ENCODE measurements at regions not wholly inside any gene's neighbourhood (a gene's known extent, or its start where the extent isn't known, plus 50 kb on each side); places are given as distances from the start of the nearest gene placed in this dataset.

DNA sequence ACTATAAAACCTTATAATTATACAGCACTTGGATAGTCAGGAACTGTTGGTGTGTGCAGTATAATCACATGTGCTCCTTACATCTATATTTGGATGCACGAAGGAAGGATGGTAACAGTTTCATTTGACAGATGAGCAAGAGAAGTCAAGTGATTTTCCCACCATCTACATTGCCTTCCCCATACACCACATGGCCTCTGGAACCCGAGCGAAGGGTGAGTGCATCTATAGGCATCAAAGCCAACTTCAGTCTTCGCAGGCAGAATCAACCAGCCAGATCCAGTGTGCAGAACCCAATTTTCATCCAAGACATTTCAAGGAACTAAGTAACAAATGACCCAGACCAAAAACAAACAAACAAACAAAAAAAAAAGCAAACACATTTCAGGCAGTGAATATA, 85.1 kb upstream of the BLID start:
- intact Hi-C loops (cut with micrococcal nuclease) = loop anchor here (5.0 kb wide), 1 partner anchor 64 kb away; no protein-coding TSS in a partner anchor

More for the DNA sequence above, 85.1 kb upstream of the BLID start:
- Histone ChIP-seq H3K4me3 (replicated peaks in 1 of 2; ENCODE audit: low read depth in 1 of 2, low read length in 2 of 2) (peak overlapping the region in 1 of 2 experiments; percentile 12; a peak in 2 of 4 replicates), H3K79me2 (ENCODE audit: insufficient read depth, low read length) (peaks cover 58% of the 10 kb centered on the region), H3K9me3 (ENCODE audit: control insufficient read depth in 1 of 2, insufficient read depth in 1 of 2, low read depth in 1 of 2, low read length in 2 of 2) (no peaks in the 10 kb centered on the region), H3K4me1 (ENCODE audit: control insufficient read depth in 1 of 2, insufficient read depth in 2 of 2, low read length in 2 of 2) (peaks cover 69 to 95% of the 10 kb centered on the region in 2 experiments), H2AFZ (ENCODE audit: low read depth, low read length, poor library complexity, severe bottlenecking) (no peak overlapping the region), H3K9ac (ENCODE audit: low read length) (peak overlapping the region; percentile 62), H3K4me2 (ENCODE audit: low read length) (peak overlapping the region; percentile 62), H3K9me2 (ENCODE audit: insufficient read depth) (no peaks in the 10 kb centered on the region), H3K27ac (ENCODE audit: low read depth, low read length) (peak overlapping the region; percentile 97), H4K20me1 (ENCODE audit: insufficient read depth) (no peaks in the 10 kb centered on the region), H3K27me3 (ENCODE audit: insufficient read depth, low read length) (no peaks in the 10 kb centered on the region), H3K36me3 (ENCODE audit: control insufficient read depth in 1 of 2, insufficient read depth in 2 of 2, low read length in 2 of 2) (peaks cover 0 to 10% of the 10 kb centered on the region in 2 experiments; a peak in 2 of 4 replicates)
- no peak for TF ChIP-seq FOSL1 (IDR thresholded peaks at IDR 0.05; ENCODE audit: low read depth)
- no peak for TF ChIP-seq EGR1 (IDR thresholded peaks at IDR 0.05; ENCODE audit: low read depth)
- no peak for TF ChIP-seq ATF3 (IDR thresholded peaks at IDR 0.05)
- no peak for TF ChIP-seq REST (IDR thresholded peaks at IDR 0.05; ENCODE audit: low read depth)
- no peak for TF ChIP-seq CEBPB (IDR thresholded peaks at IDR 0.05; ENCODE audit: low read depth)
- TF ChIP-seq CBX3 (IDR thresholded peaks at IDR 0.05; ENCODE audit: low read depth) = no peak
- TF ChIP-seq EZH2phosphoT487 (IDR thresholded peaks at IDR 0.05; ENCODE audit: borderline replicate concordance) = no peak
- TF ChIP-seq SP1 (IDR thresholded peaks at IDR 0.05; ENCODE audit: low read depth) = no peak
- TF ChIP-seq, protein P1, sequence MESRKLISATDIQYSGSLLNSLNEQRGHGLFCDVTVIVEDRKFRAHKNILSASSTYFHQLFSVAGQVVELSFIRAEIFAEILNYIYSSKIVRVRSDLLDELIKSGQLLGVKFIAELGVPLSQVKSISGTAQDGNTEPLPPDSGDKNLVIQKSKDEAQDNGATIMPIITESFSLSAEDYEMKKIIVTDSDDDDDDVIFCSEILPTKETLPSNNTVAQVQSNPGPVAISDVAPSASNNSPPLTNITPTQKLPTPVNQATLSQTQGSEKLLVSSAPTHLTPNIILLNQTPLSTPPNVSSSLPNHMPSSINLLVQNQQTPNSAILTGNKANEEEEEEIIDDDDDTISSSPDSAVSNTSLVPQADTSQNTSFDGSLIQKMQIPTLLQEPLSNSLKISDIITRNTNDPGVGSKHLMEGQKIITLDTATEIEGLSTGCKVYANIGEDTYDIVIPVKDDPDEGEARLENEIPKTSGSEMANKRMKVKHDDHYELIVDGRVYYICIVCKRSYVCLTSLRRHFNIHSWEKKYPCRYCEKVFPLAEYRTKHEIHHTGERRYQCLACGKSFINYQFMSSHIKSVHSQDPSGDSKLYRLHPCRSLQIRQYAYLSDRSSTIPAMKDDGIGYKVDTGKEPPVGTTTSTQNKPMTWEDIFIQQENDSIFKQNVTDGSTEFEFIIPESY (IDR thresholded peaks at IDR 0.05; ENCODE audit: extremely low read depth, insufficient replicate concordance, low read length) = no peak
- no peak for TF ChIP-seq SRF (IDR thresholded peaks at IDR 0.05; ENCODE audit: low read depth)
- no peak for TF ChIP-seq ZNF274 (IDR thresholded peaks at IDR 0.05; ENCODE audit: low read depth, low read length)
- no peak for TF ChIP-seq EZH2 (IDR thresholded peaks at IDR 0.05)
- no peak for TF ChIP-seq ZFX (IDR thresholded peaks at IDR 0.05)
- no peak for TF ChIP-seq TCF7L2 (IDR thresholded peaks at IDR 0.05; ENCODE audit: borderline replicate concordance, extremely low read depth, insufficient read depth, insufficient read length)
- no peak for TF ChIP-seq POLR2A (IDR thresholded peaks at IDR 0.05; ENCODE audit: borderline replicate concordance, extremely low read depth, insufficient read depth, insufficient read length)
- TF ChIP-seq RAD21 (IDR thresholded peaks at IDR 0.05; ENCODE audit: low read depth) = no peak
- TF ChIP-seq, protein P2, sequence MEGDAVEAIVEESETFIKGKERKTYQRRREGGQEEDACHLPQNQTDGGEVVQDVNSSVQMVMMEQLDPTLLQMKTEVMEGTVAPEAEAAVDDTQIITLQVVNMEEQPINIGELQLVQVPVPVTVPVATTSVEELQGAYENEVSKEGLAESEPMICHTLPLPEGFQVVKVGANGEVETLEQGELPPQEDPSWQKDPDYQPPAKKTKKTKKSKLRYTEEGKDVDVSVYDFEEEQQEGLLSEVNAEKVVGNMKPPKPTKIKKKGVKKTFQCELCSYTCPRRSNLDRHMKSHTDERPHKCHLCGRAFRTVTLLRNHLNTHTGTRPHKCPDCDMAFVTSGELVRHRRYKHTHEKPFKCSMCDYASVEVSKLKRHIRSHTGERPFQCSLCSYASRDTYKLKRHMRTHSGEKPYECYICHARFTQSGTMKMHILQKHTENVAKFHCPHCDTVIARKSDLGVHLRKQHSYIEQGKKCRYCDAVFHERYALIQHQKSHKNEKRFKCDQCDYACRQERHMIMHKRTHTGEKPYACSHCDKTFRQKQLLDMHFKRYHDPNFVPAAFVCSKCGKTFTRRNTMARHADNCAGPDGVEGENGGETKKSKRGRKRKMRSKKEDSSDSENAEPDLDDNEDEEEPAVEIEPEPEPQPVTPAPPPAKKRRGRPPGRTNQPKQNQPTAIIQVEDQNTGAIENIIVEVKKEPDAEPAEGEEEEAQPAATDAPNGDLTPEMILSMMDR (IDR thresholded peaks at IDR 0.05 in 2 of 3, conservative IDR thresholded peaks at IDR 0.05 in 1 of 3; ENCODE audit: borderline replicate concordance in 1 of 3, insufficient read depth in 1 of 3, low read depth in 2 of 3, low read length in 2 of 3) = no peak
- BruUV-seq (replicated peaks) = no TSS peak
- ChIA-PET RAD21 (ENCODE audit: low non-redundant PET in 1 of 2, low total read pairs in 2 of 2, uncharacterized antibody in 2 of 2, unreplicated experiment in 2 of 2) (no interaction called here), POLR2A (interaction anchor here (0.7 to 3.3 kb wide), 5 partner anchors 12 to 46 kb away, joined by 3 to 10 read pairs (median 6); no protein-coding TSS in a partner anchor), CTCF (interaction anchor here (0.8 to 3.1 kb wide), 3 partner anchors 20 to 93 kb away, joined by 3 to 10 read pairs (median 3); no protein-coding TSS in a partner anchor)
- ATAC-seq (no peak), DNase-seq (ENCODE audit: low read depth, low spot score) (no peak)

Measured in HCT116 (cell line).